Medulla oblongata (tissue), 1 donor: ENCODE measurements at regions not wholly inside any gene's neighbourhood (a gene's known extent, or its start where the extent isn't known, plus 50 kb on each side); places are given as distances from the start of the nearest gene placed in this dataset.

Source experiments
- DNase-seq: peaks from one replicate; pipeline ENCODE4 v3.0.0-alpha.2; 2015; ENCODE audit errors: extremely low spot score

DNA sequence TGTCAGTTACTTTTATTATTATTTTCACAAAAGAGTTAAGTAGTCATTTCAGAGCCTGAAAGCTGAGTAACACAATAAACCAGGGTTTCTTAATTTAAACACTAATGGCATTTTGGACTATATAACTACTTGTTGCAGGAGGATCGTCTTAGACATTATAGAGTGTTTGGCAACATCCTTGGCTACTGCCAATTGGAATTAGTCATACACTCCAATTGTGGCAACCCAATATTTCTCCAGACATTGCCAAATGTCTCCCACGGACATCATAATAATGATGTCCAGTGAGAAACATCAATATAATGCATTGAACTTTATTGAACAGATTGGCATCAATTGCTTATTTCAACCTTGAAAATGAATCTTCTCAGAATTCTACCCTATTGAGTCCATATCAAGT lies 441.9 kb upstream of the ADGRL4 start:
- no peak for DNase-seq

GRCh38 chr1:79441238-79441637 lies 434.7 kb upstream of the ADGRL4 start:
- DNase-seq: no peak

GRCh38 chr1:79437540-79437939 lies 431.0 kb upstream of the ADGRL4 start:
- no peak for DNase-seq

DNA sequence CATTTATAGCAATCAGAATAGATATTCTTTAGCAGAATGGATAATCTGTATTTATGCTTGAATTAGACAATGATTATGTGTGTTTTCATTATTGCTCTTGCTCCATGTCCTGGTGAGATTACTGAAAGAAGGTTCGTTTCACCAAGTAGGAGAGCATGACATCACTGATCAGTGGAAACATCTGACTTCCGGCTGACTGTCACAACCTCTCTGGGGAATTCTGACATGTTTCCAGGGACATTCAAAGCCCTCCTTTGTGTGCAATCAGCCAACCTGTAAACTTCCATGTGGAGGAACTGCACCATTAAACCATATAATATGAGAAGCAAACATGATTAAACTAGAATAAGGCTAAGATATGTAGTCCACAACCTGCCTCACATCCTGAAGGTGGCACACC lies 424.8 kb upstream of the ADGRL4 start:
- no peak for DNase-seq

DNA sequence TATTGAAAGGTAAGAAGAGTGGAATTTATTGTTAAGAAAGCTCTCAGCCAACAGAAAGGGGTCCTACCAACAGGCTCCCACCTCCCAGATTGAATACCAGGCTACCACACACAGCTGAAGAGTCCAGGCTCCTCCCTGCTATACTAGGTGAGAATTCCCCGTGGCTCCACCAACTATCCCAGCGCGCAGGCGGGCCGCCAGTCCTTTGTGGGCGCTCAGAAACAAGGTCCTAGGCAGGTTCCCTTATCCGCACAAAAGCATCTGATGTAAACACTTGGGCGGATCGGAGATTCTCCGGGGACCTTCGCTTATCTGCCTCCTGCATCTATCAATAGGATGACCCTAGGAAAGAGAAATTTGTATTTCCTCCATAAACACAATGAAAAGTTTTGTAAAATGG lies 423.9 kb upstream of the ADGRL4 start:
- no peak for DNase-seq

- DNase-seq: no peak
Measured at GRCh38 chr1:79422726-79423125, 416.2 kb upstream of the ADGRL4 start.

GRCh38 chr1:79398501-79398900 lies 392.0 kb upstream of the ADGRL4 start:
- DNase-seq: no peak

DNA sequence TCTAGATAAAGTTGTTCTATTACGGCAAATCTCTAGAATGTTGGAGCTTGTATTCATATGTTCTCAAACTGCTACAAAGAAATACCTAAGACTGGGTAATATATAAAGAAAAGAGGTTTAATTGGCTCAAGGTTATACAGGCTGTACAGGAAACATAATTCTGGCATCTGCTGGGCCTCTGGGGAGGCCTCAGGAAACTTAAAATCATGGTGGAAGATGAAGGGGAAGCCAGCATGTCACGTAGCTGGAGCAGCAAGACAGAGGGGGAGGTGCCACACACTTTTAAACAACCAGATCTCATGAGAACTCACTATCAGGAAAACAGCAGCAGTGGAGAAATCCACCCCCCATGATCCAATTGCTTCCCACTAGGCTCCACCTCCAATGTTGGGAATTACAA lies 390.4 kb upstream of the ADGRL4 start:
- DNase-seq: no peak

GRCh38 chr1:79388694-79389361 lies 382.3 kb upstream of the ADGRL4 start:
- DNase-seq: no peak

DNA sequence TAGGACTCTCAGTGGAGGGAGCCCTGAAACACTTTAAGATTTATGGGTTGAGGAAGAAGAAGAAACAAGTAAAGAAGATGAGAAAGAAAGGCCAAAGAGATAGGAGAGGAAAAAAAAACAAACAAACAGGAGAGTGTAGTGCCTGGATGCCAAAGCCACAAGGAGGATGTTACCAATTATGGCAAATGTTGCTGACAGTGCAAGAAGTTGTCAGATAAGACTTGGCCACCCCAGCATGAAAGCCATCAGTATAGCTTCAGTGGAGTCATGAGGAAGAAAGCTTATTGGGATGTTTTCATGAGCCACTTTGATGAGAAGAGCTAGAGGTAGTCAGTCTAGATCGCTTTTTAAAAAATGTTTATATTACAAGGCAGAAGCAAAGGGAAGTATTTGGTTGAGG lies 380.2 kb upstream of the ADGRL4 start:
- DNase-seq: no peak

DNA sequence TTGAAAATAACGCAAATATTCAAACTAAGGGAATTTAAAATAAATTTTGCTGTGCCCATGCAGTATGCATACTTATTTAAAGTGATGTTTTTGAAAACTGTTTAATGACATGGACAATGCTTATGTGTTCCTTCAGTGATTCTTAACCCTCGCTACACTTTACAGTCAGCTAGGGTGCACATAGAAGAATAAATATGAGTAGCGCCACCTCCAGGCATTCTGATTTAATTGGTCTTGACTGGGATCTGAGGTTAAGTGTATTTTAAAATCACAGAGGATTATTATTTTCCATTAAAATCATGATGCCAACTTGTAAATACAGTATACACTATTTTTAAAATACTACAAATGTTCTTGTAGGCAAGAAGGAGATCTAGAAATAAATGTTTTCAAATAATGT lies 373.5 kb upstream of the ADGRL4 start:
- DNase-seq: no peak

- DNase-seq: no peak
Measured at GRCh38 chr1:79376106-79376505, 369.6 kb upstream of the ADGRL4 start.

DNA sequence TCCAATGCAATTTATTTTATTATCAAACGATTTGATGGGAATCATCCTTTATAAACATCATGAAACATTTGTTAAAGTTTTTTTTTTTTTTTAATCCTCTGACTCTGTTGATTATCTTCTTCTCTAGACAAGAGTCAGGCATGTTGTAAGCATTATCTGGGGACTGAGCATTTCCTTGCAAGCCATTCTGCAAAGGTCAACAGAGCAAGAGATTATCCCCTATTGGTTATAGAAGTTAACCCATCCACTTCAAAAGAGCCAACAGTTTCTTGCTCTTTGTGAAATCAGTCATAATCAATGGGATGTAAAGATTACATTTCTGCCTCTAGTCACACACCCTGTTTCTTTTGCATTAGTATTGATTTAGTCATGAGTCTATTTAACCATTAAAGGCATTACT lies 368.8 kb upstream of the ADGRL4 start:
- DNase-seq: no peak

- DNase-seq: no peak
Measured at GRCh38 chr1:79374397-79374796, 367.9 kb upstream of the ADGRL4 start.

- peak; percentile 12 for DNase-seq
Measured at GRCh38 chr1:79373481-79374125, 367.1 kb upstream of the ADGRL4 start.

GRCh38 chr1:79371802-79372201 lies 365.3 kb upstream of the ADGRL4 start:
- DNase-seq: no peak

DNA sequence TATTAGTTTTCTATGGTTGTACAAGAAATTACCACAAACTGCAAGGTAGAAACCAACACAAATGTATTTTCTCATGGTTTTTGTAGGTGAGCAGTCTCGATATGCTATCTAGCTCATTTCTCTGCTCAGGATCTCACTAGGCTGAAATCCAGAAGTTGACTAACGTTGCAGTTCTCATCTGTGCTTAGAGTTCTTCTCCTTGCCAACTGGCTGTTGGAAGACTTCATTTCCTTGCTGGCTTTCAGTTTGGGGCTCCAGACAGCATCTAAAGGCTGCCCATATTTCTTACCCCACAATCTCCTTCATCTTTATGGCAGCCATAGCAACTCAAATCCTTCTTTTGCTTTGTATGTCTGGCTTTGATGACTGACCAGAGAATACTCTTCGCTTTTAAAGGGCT lies 362.6 kb upstream of the ADGRL4 start:
- no peak for DNase-seq

DNA sequence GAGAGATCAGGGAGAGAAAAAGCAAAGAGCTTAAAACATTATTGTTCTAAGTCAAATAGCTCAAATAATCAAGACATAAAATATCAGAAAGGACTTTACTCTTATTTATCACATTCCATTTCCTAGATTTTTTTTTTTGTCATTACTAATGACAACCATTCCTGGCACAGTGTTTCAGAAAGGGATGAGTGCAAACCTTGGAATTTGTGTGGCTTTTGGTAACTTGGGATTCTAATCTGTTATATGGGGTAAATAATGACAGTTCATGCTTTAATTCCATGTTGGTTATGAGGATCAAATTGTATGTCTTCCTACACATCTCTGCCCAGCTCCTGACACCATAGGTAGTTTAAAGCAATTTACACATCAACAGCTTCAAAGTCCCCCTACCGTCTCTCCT lies 358.4 kb upstream of the ADGRL4 start:
- no peak for DNase-seq

- DNase-seq: no peak
Measured at GRCh38 chr1:79363430-79363829, 356.9 kb upstream of the ADGRL4 start.

GRCh38 chr1:79362470-79362869 lies 355.9 kb upstream of the ADGRL4 start:
- no peak for DNase-seq

GRCh38 chr1:79355090-79355489 lies 348.6 kb upstream of the ADGRL4 start:
- no peak for DNase-seq

GRCh38 chr1:79353224-79353623 lies 346.7 kb upstream of the ADGRL4 start:
- DNase-seq: peak; percentile 41

GRCh38 chr1:79326875-79327274 lies 320.3 kb upstream of the ADGRL4 start:
- no peak for DNase-seq

- DNase-seq: no peak
Measured at GRCh38 chr1:79325705-79326104, 319.2 kb upstream of the ADGRL4 start.
